Kidney capillary endothelial cell (primary cell): ENCODE measurements at regions not wholly inside any gene's neighbourhood (a gene's known extent, or its start where the extent isn't known, plus 50 kb on each side); places are given as distances from the start of the nearest gene placed in this dataset.
"Not testable (repeated sequence)": the region's sequence is repeated elsewhere in the genome, so short reads cannot be mapped to it uniquely, and the experiment has no call there.

Experiments used
- DNase-seq: peaks from one replicate; pipeline ENCODE4 v3.0.0-alpha.2; 2018; ENCODE audit warnings: low spot score

DNA sequence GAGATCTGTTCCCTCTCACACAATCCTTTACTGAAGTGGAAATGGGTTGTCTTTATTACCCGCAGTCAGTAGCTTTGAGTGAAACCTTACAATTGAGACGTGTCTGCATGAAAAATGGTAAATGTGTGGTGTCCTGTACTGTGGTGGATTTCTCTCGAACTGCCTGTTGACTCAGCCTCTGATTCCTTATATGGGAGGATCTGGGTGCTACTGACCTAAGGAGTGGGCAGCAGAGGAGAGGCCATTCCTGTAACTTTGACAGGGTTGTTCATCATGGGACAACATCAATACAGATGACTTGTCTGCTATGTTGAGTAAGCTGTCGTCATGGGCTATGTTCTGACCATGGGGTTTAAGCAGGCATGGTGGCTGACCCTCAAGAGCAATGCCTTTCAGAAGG is 159.6 kb upstream of the WDR1 start:
- no peak for DNase-seq

DNA sequence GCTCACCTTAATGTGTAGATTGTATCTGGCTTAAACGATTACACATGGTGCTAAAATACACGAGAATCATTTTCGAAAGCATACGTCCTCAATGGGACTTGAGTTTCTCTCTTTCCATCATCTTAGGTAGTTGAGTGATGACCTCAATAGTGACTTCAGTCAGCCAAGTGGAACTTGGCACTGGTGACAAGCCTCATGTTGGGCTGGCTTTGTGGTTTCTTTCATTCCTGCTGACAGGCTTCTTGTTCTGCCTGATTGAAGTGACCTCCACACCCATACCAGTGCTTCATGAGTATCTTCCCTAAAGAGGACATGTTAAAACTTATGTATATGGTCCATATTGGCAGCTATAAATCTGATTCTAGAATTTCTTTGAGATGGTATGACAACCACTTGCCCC is 159.1 kb upstream of the WDR1 start:
- no peak for DNase-seq

DNA sequence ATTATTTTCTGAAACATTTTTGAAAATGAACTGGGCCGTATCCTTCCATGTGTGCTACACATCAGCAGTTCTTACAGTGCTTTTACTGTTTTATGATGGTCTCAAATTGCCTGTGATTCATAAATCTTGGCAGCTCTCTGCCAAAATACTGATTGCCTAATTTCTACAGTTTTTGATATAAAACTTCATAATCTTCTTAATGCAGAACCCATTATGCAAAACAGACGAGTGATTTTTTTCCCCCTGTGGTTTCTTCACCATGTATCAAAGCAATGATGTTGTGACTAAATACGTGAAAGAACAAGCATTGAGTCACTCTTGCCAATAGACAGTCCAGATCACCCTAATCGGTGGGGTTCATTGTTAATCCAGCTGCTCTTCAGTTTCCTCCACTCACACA is 156.4 kb upstream of the WDR1 start:
- no peak for DNase-seq

DNA sequence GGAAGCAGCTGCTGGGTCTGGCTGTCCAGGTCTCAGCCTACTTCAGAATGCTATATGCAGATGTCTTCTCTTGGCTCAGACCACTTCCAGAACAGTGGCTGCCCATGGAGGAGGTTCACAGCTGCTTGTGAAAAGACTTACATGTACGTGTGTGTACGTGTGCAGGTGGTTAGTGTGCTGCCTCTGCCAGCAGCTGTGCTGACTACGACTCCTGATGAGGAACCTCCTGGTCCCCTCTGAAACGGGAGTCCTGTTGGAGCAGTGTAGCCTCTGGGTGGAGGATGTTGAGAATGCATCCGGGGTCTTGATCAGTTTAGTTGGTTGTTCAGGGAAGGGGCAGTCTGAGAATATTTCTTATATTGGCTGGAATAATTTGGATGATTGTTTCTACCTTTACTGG is 155.9 kb upstream of the WDR1 start:
- DNase-seq: no peak

DNA sequence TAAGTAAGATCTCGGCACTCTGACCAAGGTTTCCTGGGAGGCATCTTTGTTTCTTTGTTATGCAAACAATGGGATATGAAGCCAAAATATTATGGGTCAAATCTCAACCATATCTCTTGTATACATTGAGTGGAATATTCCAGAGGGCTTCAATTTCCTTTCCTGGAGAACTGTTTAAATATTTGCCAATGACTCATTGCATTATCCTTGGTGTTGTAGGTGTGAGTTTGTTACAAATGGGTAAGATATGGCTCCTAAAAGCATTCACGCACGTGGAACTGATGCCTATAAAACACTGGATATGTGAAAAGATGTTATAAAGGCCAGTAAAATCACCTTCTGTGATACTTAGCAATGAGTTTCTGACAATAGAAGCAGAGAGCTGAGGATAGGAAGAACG is 150.5 kb upstream of the WDR1 start:
- DNase-seq: no peak

DNA sequence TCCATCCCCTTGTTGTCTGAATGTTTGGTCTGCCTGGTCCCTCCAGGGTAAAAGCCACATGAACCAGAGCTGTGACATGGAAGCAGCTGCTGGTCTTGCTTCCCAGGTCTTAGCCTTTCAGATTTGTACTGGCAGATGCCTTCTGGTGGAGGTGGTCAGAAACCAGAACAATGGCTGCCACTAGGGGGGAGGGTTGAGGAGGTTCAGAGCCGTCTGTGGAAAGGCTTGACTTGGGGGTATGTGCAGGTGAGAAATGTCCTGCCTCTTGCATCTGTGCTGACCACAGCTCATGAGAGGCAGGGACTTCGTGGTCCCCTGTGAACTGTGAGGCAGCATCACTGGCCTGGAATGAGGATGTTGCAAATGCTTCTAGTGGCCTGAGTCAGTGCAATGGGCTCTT is 144.2 kb upstream of the WDR1 start:
- no peak for DNase-seq

DNA sequence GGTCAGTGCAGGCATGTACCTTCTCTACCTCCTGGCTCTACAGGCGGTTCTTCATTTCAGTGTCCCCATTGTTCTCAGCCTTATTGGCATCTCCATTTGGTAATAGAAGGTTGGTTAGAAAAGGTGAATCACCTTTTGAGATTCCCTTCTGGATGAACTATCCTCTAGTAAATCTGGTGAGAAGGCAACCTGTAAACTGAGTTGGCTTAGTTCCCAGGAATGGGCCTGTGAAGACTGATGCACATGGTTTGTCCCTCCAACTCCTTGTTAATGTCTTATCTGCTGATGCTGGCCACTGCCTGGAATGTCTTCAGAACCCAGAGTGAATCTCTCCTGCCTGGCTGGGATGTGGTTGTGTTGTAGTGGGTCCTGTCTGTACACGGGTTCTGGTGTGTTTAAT is 143.4 kb upstream of the WDR1 start:
- DNase-seq: no peak

DNA sequence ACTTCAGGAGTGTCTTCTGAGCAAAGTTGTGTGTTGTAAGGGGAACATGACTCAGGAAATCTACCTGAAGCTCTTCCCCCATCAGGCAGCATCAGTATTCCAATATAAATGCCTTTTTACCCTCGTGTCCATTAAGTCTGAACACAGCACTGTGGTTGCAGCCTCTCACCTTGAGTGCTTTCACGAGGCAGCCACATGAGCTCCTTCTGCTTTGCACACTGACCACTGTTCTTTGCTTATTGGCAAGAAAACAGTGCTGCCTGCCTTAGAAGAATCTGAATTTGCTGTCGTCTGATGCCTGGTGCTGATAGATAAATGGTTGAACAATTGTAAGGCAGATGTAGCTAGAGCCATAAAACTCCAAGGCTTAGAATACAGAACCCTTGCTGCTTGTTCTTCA is 139.6 kb upstream of the WDR1 start:
- DNase-seq: no peak

DNA sequence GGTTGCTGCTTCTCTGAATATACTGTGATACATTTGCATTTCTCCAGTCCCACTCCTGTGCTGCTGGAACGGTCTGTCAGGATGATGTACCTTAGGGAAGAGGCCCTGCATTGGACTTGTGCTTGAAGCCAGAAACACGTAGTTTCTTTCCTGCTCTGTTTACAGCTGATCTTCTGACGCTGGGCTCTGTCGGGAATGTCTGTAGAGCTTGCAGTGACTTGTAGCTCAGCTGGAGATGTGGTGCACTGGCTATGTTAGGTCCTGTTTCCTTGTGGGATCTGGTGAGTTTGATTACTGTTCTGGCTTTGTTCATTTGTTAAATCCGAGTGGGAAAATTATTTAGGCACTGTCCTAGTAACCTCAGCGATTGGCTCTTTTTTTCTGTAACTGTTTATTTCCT is 137.2 kb upstream of the WDR1 start:
- DNase-seq: no peak

DNA sequence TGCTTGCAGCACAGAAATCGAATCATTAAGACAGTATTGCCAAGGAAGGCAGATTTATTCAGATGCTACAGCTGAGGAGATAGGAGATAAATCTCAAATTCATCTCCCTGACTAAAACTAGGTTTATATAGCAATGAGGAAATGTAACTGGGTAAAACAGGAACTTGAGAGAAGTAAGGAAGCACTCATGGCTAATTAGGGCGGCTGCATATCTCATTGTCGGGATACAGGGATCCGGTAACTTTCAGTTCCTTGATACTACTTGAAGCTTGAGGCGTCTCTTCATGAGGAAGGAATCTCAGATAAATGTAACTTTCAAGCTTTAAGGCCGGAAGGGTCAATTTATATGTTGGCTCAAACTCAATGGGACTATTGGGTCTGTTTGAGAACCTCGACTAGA is 129.2 kb upstream of the WDR1 start:
- no peak for DNase-seq

DNA sequence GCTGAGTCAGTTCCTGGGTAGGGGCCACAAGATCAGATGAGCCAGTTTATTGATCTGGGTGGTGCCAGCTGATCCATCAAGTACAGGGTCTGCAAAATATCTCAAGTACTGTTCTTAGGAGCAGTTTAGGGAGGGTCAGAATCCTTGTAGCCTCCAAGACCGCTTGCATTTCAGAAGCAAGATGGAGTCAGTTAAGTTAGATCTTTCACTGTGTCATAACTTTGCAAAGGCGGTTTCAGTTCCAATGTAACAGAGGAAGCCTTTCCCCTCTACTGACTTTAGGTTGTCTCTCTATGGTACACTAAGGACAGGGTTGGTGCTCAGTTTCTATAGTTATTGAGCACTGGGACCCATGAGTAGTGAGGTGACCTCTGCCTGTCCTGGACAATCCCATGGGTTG is 127.3 kb upstream of the WDR1 start:
- DNase-seq: no peak

DNA sequence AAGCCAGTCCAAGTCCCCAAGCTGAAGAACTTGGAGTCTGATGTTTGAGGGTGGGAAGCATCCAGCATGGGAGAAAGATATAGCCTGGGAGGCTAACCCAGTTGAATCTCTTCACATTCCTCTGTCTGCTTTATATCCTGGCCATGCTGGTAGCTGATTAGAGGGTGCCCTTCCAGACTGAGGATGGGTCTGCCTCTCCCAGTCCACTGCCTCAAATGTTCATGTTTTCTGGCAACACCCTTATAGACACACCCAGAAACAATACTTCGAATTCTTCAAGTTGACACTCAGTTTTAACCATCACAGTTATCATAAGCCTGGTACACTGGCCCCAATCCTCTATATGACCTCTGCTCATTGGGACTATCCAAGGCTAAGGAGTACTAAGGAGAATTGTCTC is 124.1 kb upstream of the WDR1 start:
- DNase-seq: no peak

DNA sequence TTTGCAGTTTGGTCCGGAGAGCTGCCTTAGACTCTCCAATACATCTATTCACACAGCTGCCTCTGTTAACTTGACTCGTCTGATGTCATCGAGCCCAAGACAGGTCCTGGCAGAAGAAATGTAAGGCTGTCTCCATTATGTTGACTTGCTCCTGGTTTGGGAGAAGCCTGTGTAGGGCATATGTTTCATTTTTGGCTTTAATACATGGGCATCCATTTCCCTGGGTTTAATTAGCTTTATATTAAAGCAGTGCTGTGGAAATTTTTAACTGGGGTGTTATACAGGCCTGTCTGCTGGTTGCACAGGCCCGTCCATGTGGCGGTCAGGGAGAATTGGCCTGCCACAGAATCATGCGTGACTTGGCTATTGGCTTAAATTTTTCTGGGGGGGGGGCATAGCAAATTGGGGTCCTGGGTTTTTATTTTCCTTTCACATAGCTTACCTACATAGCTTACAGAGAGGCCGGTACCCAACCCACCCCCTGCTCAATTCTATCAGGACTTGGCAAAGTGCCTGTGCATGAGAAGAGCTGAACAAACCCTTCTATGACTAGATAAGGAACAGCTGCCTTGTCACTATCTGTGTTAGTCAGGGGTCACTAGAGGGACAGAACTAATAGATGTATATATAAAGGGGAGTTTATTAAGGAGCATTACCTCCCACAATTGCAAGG is 123.5 kb upstream of the WDR1 start:
- DNase-seq: no peak

DNA sequence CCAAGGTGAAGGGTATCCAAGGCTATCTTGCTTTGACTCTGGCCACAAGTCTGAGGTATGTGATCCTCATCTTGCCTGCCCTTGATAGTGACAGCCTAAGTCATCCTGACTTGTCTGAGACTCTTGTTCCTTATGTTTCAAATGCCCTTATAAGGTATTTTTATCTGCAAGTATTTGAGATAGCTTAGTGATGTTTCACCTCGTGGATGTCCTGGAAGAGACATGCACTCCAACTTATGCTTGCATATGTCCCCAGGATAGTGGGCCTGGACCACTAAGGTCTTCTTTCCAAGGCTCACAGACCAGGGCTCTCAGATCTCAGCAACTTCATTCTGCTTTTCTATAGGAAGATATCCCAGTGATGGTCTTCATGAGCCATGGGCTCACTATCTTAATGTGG is 120.5 kb upstream of the WDR1 start:
- no peak for DNase-seq

DNA sequence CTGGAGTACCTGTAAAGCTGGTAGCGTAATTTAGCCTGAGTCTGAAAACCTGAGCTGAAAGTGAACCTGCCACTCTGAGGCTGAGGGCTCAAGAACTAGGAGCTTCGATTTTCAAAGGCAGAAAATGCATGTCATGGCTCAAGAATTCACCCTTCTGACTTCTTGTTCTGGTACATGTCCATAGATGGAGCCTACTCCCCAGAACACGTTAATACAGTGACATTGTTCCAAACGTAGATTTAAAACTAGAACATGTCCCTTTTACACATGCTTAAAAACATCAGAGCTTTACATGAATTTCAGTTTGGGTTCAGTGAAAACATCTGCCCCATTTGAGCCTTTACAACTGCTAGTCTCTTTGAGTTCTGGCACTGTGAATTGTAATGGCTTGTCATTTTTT is 115.5 kb upstream of the WDR1 start:
- DNase-seq: no peak

DNA sequence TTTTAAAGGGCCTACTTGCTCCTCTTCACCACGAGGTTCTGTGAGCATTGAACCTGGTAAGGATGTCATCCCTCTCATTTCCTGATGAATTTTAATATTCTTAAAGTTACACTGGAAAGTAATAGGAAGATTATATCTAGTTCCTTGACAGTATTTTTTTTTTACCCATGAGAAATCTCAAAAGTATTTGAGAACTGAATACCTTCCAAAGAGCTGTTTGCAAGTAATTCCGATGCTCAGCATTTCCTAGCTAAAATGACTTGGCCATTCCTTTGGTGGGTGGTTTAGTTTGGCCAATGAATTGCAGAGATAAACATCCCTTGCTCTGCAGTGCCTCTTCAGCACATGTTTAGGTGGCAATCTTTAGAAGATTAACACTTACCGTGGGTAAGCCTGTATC is 110.2 kb upstream of the WDR1 start:
- no peak for DNase-seq

DNA sequence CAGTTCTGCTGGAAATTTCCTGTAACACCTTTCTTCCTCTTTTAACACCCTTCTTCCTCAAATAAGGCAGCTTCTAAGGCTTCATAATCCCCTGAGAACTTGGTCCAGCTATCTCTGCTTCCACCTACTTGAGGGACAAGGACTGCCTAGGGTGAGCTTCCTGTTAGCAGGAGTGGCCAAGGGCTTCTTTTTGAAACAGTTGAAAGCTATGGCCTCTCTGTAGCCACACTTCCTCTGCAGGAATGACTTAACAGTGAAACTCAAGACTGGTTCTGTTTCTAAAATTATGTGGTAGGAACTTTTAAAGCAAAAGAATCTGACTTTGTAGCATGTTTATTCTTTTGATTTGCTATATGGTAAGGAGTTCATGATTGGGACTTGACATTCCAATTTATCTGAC is 108.5 kb upstream of the WDR1 start:
- DNase-seq: no peak

DNA sequence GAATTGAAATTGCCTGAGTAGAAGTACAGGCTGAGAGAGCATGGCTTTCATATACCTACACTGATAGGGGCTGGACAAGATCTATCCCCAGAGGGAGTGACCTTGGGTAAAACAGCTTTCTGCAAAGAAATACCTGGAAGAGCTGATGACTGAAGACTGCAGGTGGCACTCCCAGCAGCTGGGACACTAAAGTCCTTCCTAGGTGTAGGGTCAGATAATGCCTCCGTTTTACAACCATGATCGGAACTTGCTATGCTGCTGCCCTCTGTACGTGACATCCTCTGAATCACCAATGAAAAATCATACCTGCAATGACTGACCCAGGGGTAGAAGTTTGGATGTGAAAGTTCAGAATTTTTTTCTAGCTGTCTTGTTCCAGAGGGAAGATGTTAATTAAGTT is 107.2 kb upstream of the WDR1 start:
- no peak for DNase-seq

DNA sequence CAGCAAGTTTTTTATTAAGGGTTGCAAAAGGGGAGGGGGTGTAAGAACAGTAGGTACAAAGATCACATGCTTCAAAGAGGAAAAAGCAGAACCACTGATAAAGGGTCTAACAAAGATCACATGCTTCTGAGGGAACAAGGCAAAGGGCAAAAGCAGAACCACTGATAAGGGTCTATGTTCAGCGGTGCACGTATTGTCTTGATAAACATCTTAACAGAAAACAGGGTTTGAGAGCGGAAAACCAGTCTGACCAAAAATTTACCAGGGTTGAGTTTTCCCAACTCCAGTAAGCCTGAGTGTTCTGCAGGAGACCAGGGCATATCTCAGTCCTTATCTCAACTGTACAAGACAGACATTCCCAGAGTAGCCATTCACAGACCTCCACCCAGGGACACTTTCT is 96.9 kb upstream of the WDR1 start:
- not testable (repeated sequence) for DNase-seq

DNA sequence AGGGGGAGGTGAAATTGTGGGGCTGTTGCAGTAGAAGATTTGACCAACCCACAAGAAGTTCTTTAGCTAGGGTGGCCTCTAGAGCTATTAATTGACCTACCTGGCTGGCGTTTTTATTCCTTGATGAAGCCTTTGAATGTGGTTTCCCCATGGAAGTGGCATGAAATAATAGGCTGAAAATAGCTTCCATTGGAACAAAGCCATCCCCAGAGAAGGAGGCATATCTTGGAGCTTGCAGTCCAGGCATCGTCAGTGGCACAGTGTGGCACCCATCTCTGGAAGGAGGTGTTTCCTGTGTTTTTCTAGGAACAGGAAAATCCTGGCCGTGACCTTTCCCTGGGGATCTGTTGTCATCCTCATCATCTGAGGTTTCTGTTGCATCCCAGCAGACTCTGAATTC is 96.3 kb upstream of the WDR1 start:
- DNase-seq: no peak

DNA sequence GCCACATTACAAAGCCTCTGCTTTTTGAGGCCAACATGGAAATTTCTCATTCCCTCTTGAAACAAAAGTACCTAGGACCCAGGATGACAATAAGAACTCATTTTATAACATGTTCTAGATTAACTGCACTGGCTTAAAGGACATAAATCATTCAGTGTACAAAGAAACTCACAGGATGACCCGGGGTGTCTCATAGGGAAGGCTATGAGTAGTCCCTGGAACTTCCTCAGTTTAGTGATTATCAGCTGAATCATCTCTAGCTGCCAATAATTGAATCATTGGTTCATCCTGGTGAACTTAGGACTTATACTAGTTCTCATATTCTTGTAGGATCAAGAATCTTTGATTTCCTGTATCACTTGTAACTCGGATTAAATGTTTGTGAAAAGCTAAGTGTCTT is 95.8 kb upstream of the WDR1 start:
- DNase-seq: peak; percentile 50

DNA sequence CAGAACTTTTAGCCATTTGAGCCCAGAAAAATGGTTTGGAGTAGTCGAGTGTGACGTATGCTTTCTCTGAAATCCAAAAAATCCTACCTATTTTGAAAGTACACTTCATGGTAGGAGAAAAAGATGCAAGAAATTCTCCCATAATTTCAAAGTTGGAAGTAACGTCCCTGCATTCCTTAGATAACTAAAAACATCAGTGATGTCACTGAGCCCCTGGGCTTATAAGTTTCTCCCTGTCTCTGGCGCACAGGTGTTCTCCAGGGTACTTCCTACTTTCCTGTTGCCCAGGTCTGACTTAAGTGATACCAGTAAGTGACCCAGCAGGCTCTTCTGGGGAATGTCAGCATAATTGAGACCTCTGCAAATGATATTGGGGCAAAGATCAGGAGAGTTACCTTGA is 90.5 kb upstream of the WDR1 start:
- no peak for DNase-seq

DNA sequence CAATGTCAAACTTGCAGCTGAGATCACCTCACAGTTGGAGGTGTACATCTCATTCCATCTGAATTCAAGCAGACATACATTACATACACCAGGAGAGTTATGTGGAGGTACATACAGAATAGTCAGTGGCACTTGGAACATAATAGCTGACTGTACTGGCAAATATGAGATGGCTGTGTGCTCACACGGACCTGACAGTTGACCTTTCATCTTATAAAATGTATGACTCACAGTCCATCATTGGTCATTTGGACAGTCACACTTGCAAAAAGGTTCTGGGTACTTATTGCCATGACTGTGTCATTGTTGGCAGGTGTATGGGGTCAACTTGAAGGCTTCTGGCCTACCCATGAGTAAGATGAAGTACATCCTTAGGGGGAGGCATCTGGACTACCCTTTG is 88.6 kb upstream of the WDR1 start:
- peak; percentile 48 for DNase-seq

DNA sequence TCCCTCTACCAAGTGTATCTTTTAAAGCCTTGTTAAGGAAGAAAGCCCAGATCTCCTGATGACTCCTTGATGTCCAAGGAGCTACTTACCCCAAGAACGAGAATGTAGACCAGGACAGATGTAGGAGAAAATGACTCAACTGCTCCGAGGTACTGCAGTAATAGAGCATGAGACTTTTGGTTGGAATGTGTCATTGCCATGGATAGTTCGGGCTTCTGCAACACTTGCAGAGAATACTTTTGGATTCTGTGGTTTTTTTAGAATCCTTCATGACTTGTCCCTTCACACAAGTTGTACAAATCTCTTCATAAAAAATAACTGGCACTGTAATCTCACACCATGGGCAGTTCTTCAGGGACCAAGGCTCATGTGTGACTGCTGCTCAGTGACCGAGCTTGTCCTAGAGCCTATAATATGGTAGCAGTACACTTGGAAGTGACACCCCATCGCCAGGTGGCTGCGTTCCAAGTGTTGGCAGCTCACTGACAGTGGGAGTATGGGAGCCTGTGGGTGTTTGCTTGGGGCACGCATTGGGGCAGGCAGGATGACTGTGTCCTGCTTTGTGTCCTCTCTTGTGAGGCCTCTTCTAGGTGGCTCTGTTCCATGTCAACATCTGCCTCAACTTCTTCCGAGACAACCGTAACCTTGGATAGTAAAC is 87.9 kb upstream of the WDR1 start:
- DNase-seq: no peak
